ENCODE measurements at regions not wholly inside any gene's neighbourhood (a gene's known extent, or its start where the extent isn't known, plus 50 kb on each side); places are given as distances from the start of the nearest gene placed in this dataset.

DNA sequence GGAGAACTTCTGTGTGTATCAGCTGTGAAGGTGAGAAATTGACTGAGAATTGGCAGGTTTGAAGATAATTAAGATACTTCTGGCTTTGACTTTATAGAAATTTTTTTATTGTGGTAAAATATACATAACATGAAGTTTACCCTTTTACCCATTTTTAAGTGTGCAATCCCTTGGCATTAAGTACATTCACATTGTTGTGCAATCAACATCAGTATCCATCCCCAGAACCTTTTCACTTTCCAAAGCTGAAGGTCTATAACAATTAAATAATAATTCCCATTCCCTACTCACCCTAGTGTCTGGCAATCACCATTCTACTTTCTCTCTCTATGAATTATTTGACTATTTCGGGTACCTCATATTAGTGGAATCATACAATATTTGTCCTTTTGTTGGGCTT, 69.9 kb downstream of the ACTBL2 start:
- DNase-seq (ENCODE audit: extremely low spot score, unreplicated experiment), result no peak
- H3K4me1 Mint-ChIP-seq (ENCODE audit: unreplicated experiment), result peaks cover 11% of the 10 kb centered on the region
- H3K36me3 Mint-ChIP-seq, result no peaks in the 10 kb centered on the region
- TF ChIP-seq, protein P1, sequence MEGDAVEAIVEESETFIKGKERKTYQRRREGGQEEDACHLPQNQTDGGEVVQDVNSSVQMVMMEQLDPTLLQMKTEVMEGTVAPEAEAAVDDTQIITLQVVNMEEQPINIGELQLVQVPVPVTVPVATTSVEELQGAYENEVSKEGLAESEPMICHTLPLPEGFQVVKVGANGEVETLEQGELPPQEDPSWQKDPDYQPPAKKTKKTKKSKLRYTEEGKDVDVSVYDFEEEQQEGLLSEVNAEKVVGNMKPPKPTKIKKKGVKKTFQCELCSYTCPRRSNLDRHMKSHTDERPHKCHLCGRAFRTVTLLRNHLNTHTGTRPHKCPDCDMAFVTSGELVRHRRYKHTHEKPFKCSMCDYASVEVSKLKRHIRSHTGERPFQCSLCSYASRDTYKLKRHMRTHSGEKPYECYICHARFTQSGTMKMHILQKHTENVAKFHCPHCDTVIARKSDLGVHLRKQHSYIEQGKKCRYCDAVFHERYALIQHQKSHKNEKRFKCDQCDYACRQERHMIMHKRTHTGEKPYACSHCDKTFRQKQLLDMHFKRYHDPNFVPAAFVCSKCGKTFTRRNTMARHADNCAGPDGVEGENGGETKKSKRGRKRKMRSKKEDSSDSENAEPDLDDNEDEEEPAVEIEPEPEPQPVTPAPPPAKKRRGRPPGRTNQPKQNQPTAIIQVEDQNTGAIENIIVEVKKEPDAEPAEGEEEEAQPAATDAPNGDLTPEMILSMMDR (conservative IDR thresholded peaks at IDR 0.05), result no peak
- H3K27ac Mint-ChIP-seq, result no peak overlapping the region
- H3K27me3 Mint-ChIP-seq, result no peaks in the 10 kb centered on the region
- no peak overlapping the region for H3K4me3 Mint-ChIP-seq
- no peaks in the 10 kb centered on the region for H3K9me3 Mint-ChIP-seq

DNA sequence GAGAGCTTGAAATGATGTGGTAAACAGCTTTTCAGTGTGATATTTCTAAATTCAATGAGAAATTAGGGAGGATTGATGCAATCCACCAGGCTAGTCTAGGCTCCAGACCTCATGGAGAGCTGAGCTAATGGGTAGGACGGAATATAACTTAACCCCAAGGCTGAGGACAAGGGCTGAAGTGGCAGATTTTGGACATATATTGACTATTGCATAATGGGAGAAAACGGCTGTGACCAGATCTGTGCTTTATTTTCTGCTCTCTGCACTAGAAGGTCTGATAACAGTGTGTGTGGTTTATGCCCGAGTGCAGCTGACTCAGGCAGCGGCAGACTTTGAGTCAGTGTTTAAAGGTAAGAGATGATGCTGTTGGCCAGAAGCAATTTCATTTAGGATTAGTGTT, 70.6 kb downstream of the ACTBL2 start:
- Mint-ChIP-seq H3K27ac (no peak overlapping the region), H3K4me3 (no peak overlapping the region), H3K36me3 (no peaks in the 10 kb centered on the region), H3K27me3 (no peaks in the 10 kb centered on the region), H3K9me3 (no peaks in the 10 kb centered on the region), H3K4me1 (ENCODE audit: unreplicated experiment) (peaks cover 11% of the 10 kb centered on the region)
- TF ChIP-seq, protein P1 (conservative IDR thresholded peaks at IDR 0.05), result no peak
- no peak for DNase-seq (ENCODE audit: extremely low spot score, unreplicated experiment)

DNA sequence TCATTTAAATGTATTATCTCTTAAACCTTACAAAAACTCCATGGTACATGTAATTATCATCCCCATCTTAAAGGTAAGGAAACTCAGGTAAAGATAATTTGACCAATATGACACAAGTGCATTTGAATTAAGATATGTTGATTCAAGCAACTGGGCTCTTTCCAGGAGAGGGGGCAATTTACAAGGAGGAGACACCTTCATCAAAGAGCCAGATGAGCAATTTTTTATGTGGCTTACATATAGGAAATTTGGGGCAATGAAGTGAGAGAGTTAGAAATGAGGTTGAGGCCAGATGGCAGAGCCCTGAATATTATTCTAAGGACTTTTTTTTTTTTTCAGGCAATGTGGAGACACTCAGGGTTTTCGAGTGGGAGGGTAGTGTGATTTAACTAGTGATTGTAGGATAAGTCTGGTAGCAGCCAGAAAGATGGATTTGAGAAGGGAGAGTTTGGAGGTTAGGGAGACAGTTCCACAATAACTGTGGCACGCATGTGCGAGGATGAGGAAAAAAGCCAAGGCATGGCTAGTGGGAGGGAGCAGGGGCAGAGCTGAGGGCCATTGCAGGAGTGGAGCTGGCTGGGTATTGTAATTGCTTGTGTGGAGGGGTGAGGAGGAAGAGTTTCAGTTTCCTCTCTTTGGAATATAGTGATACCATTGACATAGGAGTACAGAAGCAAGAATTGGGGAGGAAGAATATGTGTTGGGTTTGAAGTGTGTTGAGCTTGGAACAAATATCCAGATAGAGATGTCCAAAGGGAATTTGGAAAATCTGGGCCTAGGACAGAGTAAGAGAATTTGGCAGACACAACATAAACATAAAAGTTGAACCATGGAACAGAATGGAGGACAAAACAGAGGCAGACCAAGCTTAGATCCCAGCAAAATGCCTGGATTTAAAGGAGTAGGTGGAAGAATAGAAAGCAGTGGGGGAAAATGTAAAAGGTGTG, 72.0 kb downstream of the ACTBL2 start:
- TF ChIP-seq, protein P1 (conservative IDR thresholded peaks at IDR 0.05), result no peak
- H3K27ac Mint-ChIP-seq, result no peak overlapping the region
- H3K4me3 Mint-ChIP-seq, result no peak overlapping the region
- no peaks in the 10 kb centered on the region for H3K4me1 Mint-ChIP-seq (ENCODE audit: unreplicated experiment)
- no peak for DNase-seq (ENCODE audit: extremely low spot score, unreplicated experiment)
- H3K27me3 Mint-ChIP-seq, result no peaks in the 10 kb centered on the region
- no peaks in the 10 kb centered on the region for H3K36me3 Mint-ChIP-seq
- no peaks in the 10 kb centered on the region for H3K9me3 Mint-ChIP-seq

DNA sequence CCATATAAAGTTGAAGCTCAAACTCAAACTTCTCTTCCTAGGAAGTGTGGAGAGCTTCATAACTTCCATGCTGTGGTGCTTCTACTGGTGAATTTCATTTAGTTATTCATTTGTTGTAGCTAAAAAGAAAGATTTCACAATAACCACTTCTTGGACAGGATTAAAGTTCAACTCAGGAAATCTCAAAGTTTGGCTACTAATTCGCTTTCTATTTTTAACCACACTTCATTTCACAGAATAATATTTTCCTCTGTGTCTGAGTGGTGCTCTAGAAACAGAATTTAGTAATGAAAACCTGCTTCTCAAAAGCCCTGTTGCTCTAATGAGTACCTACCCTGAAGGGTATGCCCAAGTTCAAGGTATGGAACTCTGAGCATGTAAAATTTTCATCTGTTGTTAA, 73.9 kb downstream of the ACTBL2 start:
- H3K9me3 Mint-ChIP-seq, result no peaks in the 10 kb centered on the region
- H3K36me3 Mint-ChIP-seq, result no peaks in the 10 kb centered on the region
- DNase-seq (ENCODE audit: extremely low spot score, unreplicated experiment), result no peak
- H3K4me3 Mint-ChIP-seq, result no peak overlapping the region
- TF ChIP-seq, protein P1 (conservative IDR thresholded peaks at IDR 0.05), result no peak
- H3K4me1 Mint-ChIP-seq (ENCODE audit: unreplicated experiment), result no peaks in the 10 kb centered on the region
- no peaks in the 10 kb centered on the region for H3K27me3 Mint-ChIP-seq
- H3K27ac Mint-ChIP-seq, result no peak overlapping the region

DNA sequence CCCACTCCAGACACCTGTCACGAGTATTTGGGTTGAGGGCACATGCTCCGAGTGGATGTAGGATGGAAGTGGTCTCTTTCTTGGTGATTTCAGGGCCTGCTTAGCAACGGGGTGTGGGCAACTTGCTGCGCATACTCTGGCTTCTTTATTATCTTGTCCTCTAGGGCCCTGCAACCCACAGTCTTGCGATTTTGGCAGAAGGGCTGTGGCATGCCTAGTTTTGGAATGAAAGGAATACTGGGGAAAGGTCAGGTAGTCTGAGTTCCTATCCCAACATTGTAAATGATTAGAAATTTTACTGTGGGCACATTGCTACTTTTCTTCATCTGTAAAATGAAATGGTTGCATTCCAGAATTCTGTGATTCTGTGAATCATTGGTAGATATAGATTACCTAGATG, 74.3 kb downstream of the ACTBL2 start:
- Mint-ChIP-seq H3K36me3 (no peaks in the 10 kb centered on the region), H3K27ac (no peak overlapping the region), H3K9me3 (no peaks in the 10 kb centered on the region), H3K27me3 (no peaks in the 10 kb centered on the region), H3K4me1 (ENCODE audit: unreplicated experiment) (no peaks in the 10 kb centered on the region), H3K4me3 (no peak overlapping the region)
- TF ChIP-seq, protein P1 (conservative IDR thresholded peaks at IDR 0.05), result no peak
- DNase-seq (ENCODE audit: extremely low spot score, unreplicated experiment), result no peak

Measured in type B pancreatic cell (in vitro differentiated cells).